SK-N-SH treated with all-trans-retinoic acid at 6 μM for 48 hours (cell line): ENCODE measurements at regions not wholly inside any gene's neighbourhood (a gene's known extent, or its start where the extent isn't known, plus 50 kb on each side); places are given as distances from the start of the nearest gene placed in this dataset.

Experiments
- ATAC-seq: fragments of 200-7000 bp; cut with Tn5 transposase; 3 replicates; pipeline ENCODE4 v1.9.1; 2020; ENCODE audit warnings: mild to moderate bottlenecking, moderate library complexity
- ARNTL ChIP-seq: fragments of 450-650 bp; formaldehyde crosslinking; IDR thresholded peaks from 2 replicates; pipeline ENCODE4 v1.5.0; 2020; ENCODE audit warnings: low read depth, mild to moderate bottlenecking, moderate library complexity, borderline replicate concordance
- BACH2 ChIP-seq: fragments of 250-450 bp; sonication (Bioruptor Pico); IDR thresholded peaks from 2 replicates; pipeline ENCODE4 v1.9.0; 2021; ENCODE audit warnings: mild to moderate bottlenecking, borderline replicate concordance
- CSDC2 ChIP-seq: fragments of 250-450 bp; sonication (Bioruptor Pico); IDR thresholded peaks from 2 replicates; pipeline ENCODE4 v1.5.0; 2020; ENCODE audit warnings: mild to moderate bottlenecking, moderate library complexity
- ESRRG ChIP-seq: fragments of 250-450 bp; sonication (Bioruptor Pico); IDR thresholded peaks from 2 replicates; pipeline ENCODE4 v1.6.1; 2021; ENCODE audit warnings: mild to moderate bottlenecking
- GLIS3 ChIP-seq: fragments of 250-450 bp; sonication (Bioruptor Pico); IDR thresholded peaks from 2 replicates; pipeline ENCODE4 v1.5.0; 2020; ENCODE audit warnings: mild to moderate bottlenecking, moderate library complexity
- OSR1 ChIP-seq: fragments of 250-450 bp; sonication (Bioruptor Pico); IDR thresholded peaks from 2 replicates; pipeline ENCODE4 v1.8.0; 2022; ENCODE audit warnings: moderate library complexity, mild to moderate bottlenecking, inconsistent platforms
- PPARA ChIP-seq: fragments of 250-450 bp; sonication (Bioruptor Pico); IDR thresholded peaks from 2 replicates; pipeline ENCODE4 v1.5.0; 2020; ENCODE audit warnings: mild to moderate bottlenecking, borderline replicate concordance
- RARB ChIP-seq: fragments of 250-450 bp; sonication (Bioruptor Pico); IDR thresholded peaks from 2 replicates; pipeline ENCODE4 v1.8.0; 2021; ENCODE audit warnings: mild to moderate bottlenecking, moderate library complexity
- SNAI2 ChIP-seq: fragments of 250-450 bp; sonication (Bioruptor Pico); IDR thresholded peaks from 2 replicates; pipeline ENCODE4 v1.5.0; 2020; ENCODE audit warnings: mild to moderate bottlenecking, moderate library complexity
- TCF4 ChIP-seq: fragments of 250-450 bp; sonication (Bioruptor Pico); IDR thresholded peaks from 2 replicates; pipeline ENCODE4 v1.8.0; 2021; ENCODE audit warnings: mild to moderate bottlenecking, moderate library complexity, borderline replicate concordance
- TSHZ2 ChIP-seq: fragments of 250-450 bp; sonication (Bioruptor Pico); IDR thresholded peaks from 2 replicates; pipeline ENCODE4 v1.5.0; 2020; ENCODE audit warnings: mild to moderate bottlenecking, moderate library complexity
- ZFP3 ChIP-seq: fragments of 250-450 bp; sonication (Bioruptor Pico); IDR thresholded peaks from 2 replicates; pipeline ENCODE4 v1.5.0; 2020; ENCODE audit warnings: mild to moderate bottlenecking, moderate library complexity
- ZFP30 ChIP-seq: fragments of 450-650 bp; formaldehyde crosslinking; IDR thresholded peaks from 2 replicates; pipeline ENCODE4 v1.5.0; 2022; ENCODE audit warnings: mild to moderate bottlenecking, moderate library complexity
- ZNF565 ChIP-seq: fragments of 450-650 bp; formaldehyde crosslinking; conservative IDR thresholded peaks from 2 replicates; pipeline ENCODE4 v1.5.0; 2020; ENCODE audit warnings: low read depth, mild to moderate bottlenecking, moderate library complexity
- ZNF70 ChIP-seq: fragments of 450-650 bp; formaldehyde crosslinking; IDR thresholded peaks from 2 replicates; pipeline ENCODE4 v1.5.0; 2020; ENCODE audit warnings: mild to moderate bottlenecking, moderate library complexity
- ZNF8 ChIP-seq: fragments of 450-650 bp; formaldehyde crosslinking; IDR thresholded peaks from 2 replicates; pipeline ENCODE4 v1.5.0; 2020; ENCODE audit warnings: mild to moderate bottlenecking, moderate library complexity
- TF ChIP-seq, protein P1 (sequence below): fragments of 250-450 bp; sonication (Bioruptor Pico); IDR thresholded peaks from 2 replicates; pipeline ENCODE4 v1.5.1; 2021; ENCODE audit warnings: mild to moderate bottlenecking, moderate library complexity
- TF ChIP-seq, protein P2 (sequence below): fragments of 250-450 bp; sonication (Bioruptor Pico); IDR thresholded peaks from 2 replicates; pipeline ENCODE4 v1.8.0; 2021; ENCODE audit warnings: low read depth, mild to moderate bottlenecking, moderate library complexity, borderline replicate concordance
- TF ChIP-seq, protein P3 (sequence below): fragments of 250-450 bp; sonication (Bioruptor Pico); IDR thresholded peaks from 2 replicates; pipeline ENCODE4 v1.8.0; 2020; ENCODE audit warnings: mild to moderate bottlenecking, moderate library complexity, borderline replicate concordance
- TF ChIP-seq, protein P4 (sequence below): fragments of 250-450 bp; sonication (Bioruptor Pico); IDR thresholded peaks from 2 replicates; pipeline ENCODE4 v1.5.1; 2020; ENCODE audit warnings: low read depth, mild to moderate bottlenecking, moderate library complexity

- no peak for ATAC-seq
- TF ChIP-seq ZFP3: no peak
- TF ChIP-seq, protein P1, sequence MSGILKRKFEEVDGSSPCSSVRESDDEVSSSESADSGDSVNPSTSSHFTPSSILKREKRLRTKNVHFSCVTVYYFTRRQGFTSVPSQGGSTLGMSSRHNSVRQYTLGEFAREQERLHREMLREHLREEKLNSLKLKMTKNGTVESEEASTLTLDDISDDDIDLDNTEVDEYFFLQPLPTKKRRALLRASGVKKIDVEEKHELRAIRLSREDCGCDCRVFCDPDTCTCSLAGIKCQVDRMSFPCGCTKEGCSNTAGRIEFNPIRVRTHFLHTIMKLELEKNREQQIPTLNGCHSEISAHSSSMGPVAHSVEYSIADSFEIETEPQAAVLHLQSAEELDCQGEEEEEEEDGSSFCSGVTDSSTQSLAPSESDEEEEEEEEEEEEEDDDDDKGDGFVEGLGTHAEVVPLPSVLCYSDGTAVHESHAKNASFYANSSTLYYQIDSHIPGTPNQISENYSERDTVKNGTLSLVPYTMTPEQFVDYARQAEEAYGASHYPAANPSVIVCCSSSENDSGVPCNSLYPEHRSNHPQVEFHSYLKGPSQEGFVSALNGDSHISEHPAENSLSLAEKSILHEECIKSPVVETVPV (CRISPR knock-in tag): no peak
- TF ChIP-seq, protein P2, sequence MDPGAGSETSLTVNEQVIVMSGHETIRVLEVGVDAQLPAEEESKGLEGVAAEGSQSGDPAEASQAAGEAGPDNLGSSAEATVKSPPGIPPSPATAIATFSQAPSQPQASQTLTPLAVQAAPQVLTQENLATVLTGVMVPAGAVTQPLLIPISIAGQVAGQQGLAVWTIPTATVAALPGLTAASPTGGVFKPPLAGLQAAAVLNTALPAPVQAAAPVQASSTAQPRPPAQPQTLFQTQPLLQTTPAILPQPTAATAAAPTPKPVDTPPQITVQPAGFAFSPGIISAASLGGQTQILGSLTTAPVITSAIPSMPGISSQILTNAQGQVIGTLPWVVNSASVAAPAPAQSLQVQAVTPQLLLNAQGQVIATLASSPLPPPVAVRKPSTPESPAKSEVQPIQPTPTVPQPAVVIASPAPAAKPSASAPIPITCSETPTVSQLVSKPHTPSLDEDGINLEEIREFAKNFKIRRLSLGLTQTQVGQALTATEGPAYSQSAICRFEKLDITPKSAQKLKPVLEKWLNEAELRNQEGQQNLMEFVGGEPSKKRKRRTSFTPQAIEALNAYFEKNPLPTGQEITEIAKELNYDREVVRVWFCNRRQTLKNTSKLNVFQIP (CRISPR knock-in tag): no peak
- no peak for TF ChIP-seq SNAI2 (CRISPR knock-in tag)
- no peak for TF ChIP-seq ZNF8 (CRISPR knock-in tag)
- TF ChIP-seq TCF4: no peak
- no peak for TF ChIP-seq PPARA (CRISPR knock-in tag)
- TF ChIP-seq TSHZ2 (CRISPR knock-in tag): no peak
- no peak for TF ChIP-seq OSR1 (CRISPR knock-in tag)
- TF ChIP-seq GLIS3 (CRISPR knock-in tag): no peak
- TF ChIP-seq, protein P3, sequence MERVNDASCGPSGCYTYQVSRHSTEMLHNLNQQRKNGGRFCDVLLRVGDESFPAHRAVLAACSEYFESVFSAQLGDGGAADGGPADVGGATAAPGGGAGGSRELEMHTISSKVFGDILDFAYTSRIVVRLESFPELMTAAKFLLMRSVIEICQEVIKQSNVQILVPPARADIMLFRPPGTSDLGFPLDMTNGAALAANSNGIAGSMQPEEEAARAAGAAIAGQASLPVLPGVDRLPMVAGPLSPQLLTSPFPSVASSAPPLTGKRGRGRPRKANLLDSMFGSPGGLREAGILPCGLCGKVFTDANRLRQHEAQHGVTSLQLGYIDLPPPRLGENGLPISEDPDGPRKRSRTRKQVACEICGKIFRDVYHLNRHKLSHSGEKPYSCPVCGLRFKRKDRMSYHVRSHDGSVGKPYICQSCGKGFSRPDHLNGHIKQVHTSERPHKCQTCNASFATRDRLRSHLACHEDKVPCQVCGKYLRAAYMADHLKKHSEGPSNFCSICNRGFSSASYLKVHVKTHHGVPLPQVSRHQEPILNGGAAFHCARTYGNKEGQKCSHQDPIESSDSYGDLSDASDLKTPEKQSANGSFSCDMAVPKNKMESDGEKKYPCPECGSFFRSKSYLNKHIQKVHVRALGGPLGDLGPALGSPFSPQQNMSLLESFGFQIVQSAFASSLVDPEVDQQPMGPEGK (CRISPR knock-in tag): no peak
- TF ChIP-seq ARNTL (CRISPR knock-in tag): no peak
- no peak for TF ChIP-seq ESRRG (CRISPR knock-in tag)
- no peak for TF ChIP-seq ZFP30 (CRISPR knock-in tag)
Observed at GRCh38 chr17:54494721-54495715, 405.6 kb upstream of the TOM1L1 start.

DNA sequence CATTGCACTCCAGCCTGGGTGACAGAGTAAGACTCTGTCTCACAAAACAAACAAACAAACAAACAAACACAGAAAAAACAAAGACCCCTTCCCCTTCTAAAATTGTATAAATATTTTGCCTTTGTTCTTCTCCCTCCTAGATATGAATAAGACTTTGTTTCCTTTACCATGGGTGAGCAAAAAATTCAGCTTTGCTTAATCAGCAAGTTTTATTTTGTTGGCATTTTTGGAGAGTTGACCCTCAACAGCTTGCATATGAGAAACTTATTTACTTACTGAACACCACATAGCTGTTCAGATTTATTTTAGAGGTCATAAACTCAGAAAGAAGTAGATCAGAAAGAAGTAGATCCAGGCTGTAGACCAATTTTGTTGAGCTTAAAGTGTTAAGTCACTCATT, 395.2 kb upstream of the TOM1L1 start:
- no peak for ATAC-seq
- TF ChIP-seq RARB (CRISPR knock-in tag) (no peak), TSHZ2 (CRISPR knock-in tag) (no peak), ESRRG (CRISPR knock-in tag) (no peak), CSDC2 (CRISPR knock-in tag) (no peak), OSR1 (CRISPR knock-in tag) (no peak), ZNF565 (no peak), BACH2 (CRISPR knock-in tag) (no peak), ZNF70 (no peak), ARNTL (CRISPR knock-in tag) (no peak)
- TF ChIP-seq, protein P1 (CRISPR knock-in tag): no peak
- TF ChIP-seq, protein P2 (CRISPR knock-in tag): no peak
- TF ChIP-seq, protein P3 (CRISPR knock-in tag): no peak
- TF ChIP-seq, protein P4, sequence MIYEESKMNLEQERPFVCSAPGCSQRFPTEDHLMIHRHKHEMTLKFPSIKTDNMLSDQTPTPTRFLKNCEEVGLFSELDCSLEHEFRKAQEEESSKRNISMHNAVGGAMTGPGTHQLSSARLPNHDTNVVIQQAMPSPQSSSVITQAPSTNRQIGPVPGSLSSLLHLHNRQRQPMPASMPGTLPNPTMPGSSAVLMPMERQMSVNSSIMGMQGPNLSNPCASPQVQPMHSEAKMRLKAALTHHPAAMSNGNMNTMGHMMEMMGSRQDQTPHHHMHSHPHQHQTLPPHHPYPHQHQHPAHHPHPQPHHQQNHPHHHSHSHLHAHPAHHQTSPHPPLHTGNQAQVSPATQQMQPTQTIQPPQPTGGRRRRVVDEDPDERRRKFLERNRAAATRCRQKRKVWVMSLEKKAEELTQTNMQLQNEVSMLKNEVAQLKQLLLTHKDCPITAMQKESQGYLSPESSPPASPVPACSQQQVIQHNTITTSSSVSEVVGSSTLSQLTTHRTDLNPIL (CRISPR knock-in tag): no peak
